ENCODE measurements at regions not wholly inside any gene's neighbourhood (a gene's known extent, or its start where the extent isn't known, plus 50 kb on each side); places are given as distances from the start of the nearest gene placed in this dataset.

GRCh38 chr16:35447010-35447558 lies 1987.7 kb downstream of the TP53TG3F start:
- intact Hi-C loops (cut with micrococcal nuclease), result no loop called here
- Histone ChIP-seq H3K36me3 (ENCODE audit: control insufficient read depth in 1 of 2, insufficient read depth in 2 of 2, low read length in 2 of 2) (no peaks in the 10 kb centered on the region), H3K9ac (ENCODE audit: low read length) (no peak overlapping the region), H3K4me3 (replicated peaks in 1 of 2; ENCODE audit: low read depth in 1 of 2, low read length in 2 of 2) (no peak overlapping the region), H3K4me2 (ENCODE audit: low read length) (no peak overlapping the region), H2AFZ (ENCODE audit: low read depth, low read length, poor library complexity, severe bottlenecking) (no peak overlapping the region), H3K79me2 (ENCODE audit: insufficient read depth, low read length) (no peaks in the 10 kb centered on the region), H3K9me3 (ENCODE audit: control insufficient read depth in 1 of 2, insufficient read depth in 1 of 2, low read depth in 1 of 2, low read length in 2 of 2) (peaks cover 16 to 43% of the 10 kb centered on the region in 2 experiments; a peak in 2 of 4 replicates), H3K27ac (ENCODE audit: low read depth, low read length) (no peak overlapping the region), H3K27me3 (ENCODE audit: insufficient read depth, low read length) (no peaks in the 10 kb centered on the region), H3K4me1 (ENCODE audit: control insufficient read depth in 1 of 2, insufficient read depth in 2 of 2, low read length in 2 of 2) (no peaks in the 10 kb centered on the region), H3K9me2 (ENCODE audit: insufficient read depth) (no peaks in the 10 kb centered on the region), H4K20me1 (ENCODE audit: insufficient read depth) (no peaks in the 10 kb centered on the region)
- ChIA-PET CTCF (no interaction called here), POLR2A (no interaction called here), RAD21 (ENCODE audit: low non-redundant PET in 1 of 2, low total read pairs in 2 of 2, uncharacterized antibody in 2 of 2, unreplicated experiment in 2 of 2) (no interaction called here)
- TF ChIP-seq SP1 (IDR thresholded peaks at IDR 0.05; ENCODE audit: low read depth), result no peak
- TF ChIP-seq ZNF274 (IDR thresholded peaks at IDR 0.05; ENCODE audit: low read depth, low read length), result peak; percentile 59
- TF ChIP-seq ZFX (IDR thresholded peaks at IDR 0.05), result no peak
- TF ChIP-seq SIN3A (IDR thresholded peaks at IDR 0.05; ENCODE audit: low read depth), result no peak
- no peak for TF ChIP-seq YY1 (IDR thresholded peaks at IDR 0.05; ENCODE audit: extremely low read depth, insufficient replicate concordance, low read depth, low read length)
- DNase-seq (ENCODE audit: low read depth, low spot score), result no peak
- no peak for ATAC-seq
- no TSS peak for BruUV-seq (replicated peaks)

- Histone ChIP-seq H3K4me1 (ENCODE audit: control insufficient read depth in 1 of 2, insufficient read depth in 2 of 2, low read length in 2 of 2) (no peaks in the 10 kb centered on the region), H4K20me1 (ENCODE audit: insufficient read depth) (no peaks in the 10 kb centered on the region), H2AFZ (ENCODE audit: low read depth, low read length, poor library complexity, severe bottlenecking) (no peak overlapping the region), H3K9me3 (ENCODE audit: control insufficient read depth in 1 of 2, insufficient read depth in 1 of 2, low read depth in 1 of 2, low read length in 2 of 2) (peaks cover 16 to 44% of the 10 kb centered on the region in 2 experiments; a peak in 2 of 4 replicates), H3K4me3 (replicated peaks in 1 of 2; ENCODE audit: low read depth in 1 of 2, low read length in 2 of 2) (no peak overlapping the region), H3K9ac (ENCODE audit: low read length) (no peak overlapping the region), H3K36me3 (ENCODE audit: control insufficient read depth in 1 of 2, insufficient read depth in 2 of 2, low read length in 2 of 2) (no peaks in the 10 kb centered on the region), H3K4me2 (ENCODE audit: low read length) (no peak overlapping the region), H3K27ac (ENCODE audit: low read depth, low read length) (no peak overlapping the region), H3K9me2 (ENCODE audit: insufficient read depth) (no peaks in the 10 kb centered on the region), H3K79me2 (ENCODE audit: insufficient read depth, low read length) (no peaks in the 10 kb centered on the region), H3K27me3 (ENCODE audit: insufficient read depth, low read length) (no peaks in the 10 kb centered on the region)
- POLR2A ChIA-PET, result no interaction called here
- no TSS peak for BruUV-seq (replicated peaks)
- DNase-seq (ENCODE audit: low read depth, low spot score) (no peak), ATAC-seq (no peak)
- RAD21 ChIA-PET (ENCODE audit: low non-redundant PET in 1 of 2, low total read pairs in 2 of 2, uncharacterized antibody in 2 of 2, unreplicated experiment in 2 of 2), result no interaction called here
- intact Hi-C loops (cut with micrococcal nuclease), result no loop called here
- CTCF ChIA-PET, result no interaction called here
- TF ChIP-seq MAX (IDR thresholded peaks at IDR 0.05) (no peak), ZFX (IDR thresholded peaks at IDR 0.05) (no peak), ZNF274 (IDR thresholded peaks at IDR 0.05; ENCODE audit: low read depth, low read length) (no peak), CTCF (IDR thresholded peaks at IDR 0.05 in 2 of 3, conservative IDR thresholded peaks at IDR 0.05 in 1 of 3; ENCODE audit: borderline replicate concordance in 1 of 3, insufficient read depth in 1 of 3, low read depth in 2 of 3, low read length in 2 of 3) (no peak), SIN3A (IDR thresholded peaks at IDR 0.05; ENCODE audit: low read depth) (no peak), REST (IDR thresholded peaks at IDR 0.05; ENCODE audit: low read depth) (no peak), RAD21 (IDR thresholded peaks at IDR 0.05; ENCODE audit: low read depth) (no peak), SRF (IDR thresholded peaks at IDR 0.05; ENCODE audit: low read depth) (no peak), JUND (IDR thresholded peaks at IDR 0.05) (no peak), EZH2phosphoT487 (IDR thresholded peaks at IDR 0.05; ENCODE audit: borderline replicate concordance) (no peak), FOSL1 (IDR thresholded peaks at IDR 0.05; ENCODE audit: low read depth) (no peak), EGR1 (IDR thresholded peaks at IDR 0.05; ENCODE audit: low read depth) (no peak), YY1 (IDR thresholded peaks at IDR 0.05; ENCODE audit: extremely low read depth, insufficient replicate concordance, low read depth, low read length) (no peak), SP1 (IDR thresholded peaks at IDR 0.05; ENCODE audit: low read depth) (no peak)
Observed at GRCh38 chr16:35449663-35450062, 1990.3 kb downstream of the TP53TG3F start.

Measured in HCT116 (cell line).